ENCODE measurements at regions not wholly inside any gene's neighbourhood (a gene's known extent, or its start where the extent isn't known, plus 50 kb on each side); places are given as distances from the start of the nearest gene placed in this dataset.

- no peak for TF ChIP-seq CTCF (IDR thresholded peaks at IDR 0.05 in 4 of 5, conservative IDR thresholded peaks at IDR 0.05 in 1 of 5)
- TF ChIP-seq POLR2A (IDR thresholded peaks at IDR 0.05) = no peak
Observed at GRCh38 chr2:106021662-106022028, 172.5 kb downstream of the UXS1 start.
